Renal pelvis (tissue), 1 donor: ENCODE measurements at regions not wholly inside any gene's neighbourhood (a gene's known extent, or its start where the extent isn't known, plus 50 kb on each side); places are given as distances from the start of the nearest gene placed in this dataset.
"Not testable (repeated sequence)": the region's sequence is repeated elsewhere in the genome, so short reads cannot be mapped to it uniquely, and the experiment has no call there.

Experiments used
- DNase-seq: peaks from one replicate; pipeline ENCODE4 v3.0.0-alpha.2; 2013

- no peak for DNase-seq
Observed at GRCh38 chr7:89926701-89927100, 227.6 kb upstream of the STEAP1 start.

GRCh38 chr7:89927762-89928161 lies 226.5 kb upstream of the STEAP1 start:
- DNase-seq = no peak

GRCh38 chr7:89928451-89928850 lies 225.8 kb upstream of the STEAP1 start:
- DNase-seq = no peak

GRCh38 chr7:89934101-89934500 lies 220.2 kb upstream of the STEAP1 start:
- DNase-seq = no peak

- DNase-seq = no peak
Observed at GRCh38 chr7:89943525-89944050, 210.7 kb upstream of the STEAP1 start.

- DNase-seq = no peak
Observed at GRCh38 chr7:89958525-89959068, 195.7 kb upstream of the STEAP1 start.

- DNase-seq = no peak
Observed at GRCh38 chr7:89966067-89966664, 188.1 kb upstream of the STEAP1 start.

- DNase-seq = no peak
Observed at GRCh38 chr7:89975577-89975976, 178.7 kb upstream of the STEAP1 start.

- no peak for DNase-seq
Observed at GRCh38 chr7:89987665-89988064, 166.6 kb upstream of the STEAP1 start.

- DNase-seq = no peak
Observed at GRCh38 chr7:89988074-89988473, 166.2 kb upstream of the STEAP1 start.

GRCh38 chr7:89989454-89989853 lies 164.8 kb upstream of the STEAP1 start:
- no peak for DNase-seq

GRCh38 chr7:89994483-89994882 lies 159.8 kb upstream of the STEAP1 start:
- no peak for DNase-seq

GRCh38 chr7:89998554-89998953 lies 155.7 kb upstream of the STEAP1 start:
- no peak for DNase-seq

GRCh38 chr7:90005836-90006235 lies 148.4 kb upstream of the STEAP1 start:
- no peak for DNase-seq

GRCh38 chr7:90007001-90007654 lies 147.1 kb upstream of the STEAP1 start:
- no peak for DNase-seq

- no peak for DNase-seq
Observed at GRCh38 chr7:90007831-90008230, 146.4 kb upstream of the STEAP1 start.

GRCh38 chr7:90022213-90022612 lies 132.1 kb upstream of the STEAP1 start:
- no peak for DNase-seq

- DNase-seq = no peak
Observed at GRCh38 chr7:90025771-90026170, 128.5 kb upstream of the STEAP1 start.

- DNase-seq = no peak
Observed at GRCh38 chr7:90033850-90034249, 120.4 kb upstream of the STEAP1 start.

- DNase-seq = no peak
Observed at GRCh38 chr7:90053094-90053493, 101.2 kb upstream of the STEAP1 start.

GRCh38 chr7:90061077-90061476 lies 93.2 kb upstream of the STEAP1 start:
- no peak for DNase-seq

GRCh38 chr7:90064370-90064769 lies 89.9 kb upstream of the STEAP1 start:
- no peak for DNase-seq

- no peak for DNase-seq
Observed at GRCh38 chr7:90067171-90067570, 87.1 kb upstream of the STEAP1 start.

GRCh38 chr7:90070238-90070637 lies 84.0 kb upstream of the STEAP1 start:
- not testable (repeated sequence) for DNase-seq
